Small intestine (tissue), 7 donors: ENCODE measurements at regions not wholly inside any gene's neighbourhood (a gene's known extent, or its start where the extent isn't known, plus 50 kb on each side); places are given as distances from the start of the nearest gene placed in this dataset.
"Not testable (repeated sequence)": the region's sequence is repeated elsewhere in the genome, so short reads cannot be mapped to it uniquely, and the experiment has no call there.

ENCODE experiments used
- DNase-seq, 2 donors: peaks; one replicate each; pipeline versions ENCODE4 v3.0.0 to v3.0.0-alpha.2; 2013
- FAIRE-seq: peaks from 2 replicates; lab custom pipeline; 2012; peaks lifted over from hg19 to GRCh38; lab: Jason Lieb, UNC
- H3K27ac ChIP-seq, 3 donors: one replicate each; pipeline ENCODE4 v1.5.1; 2013; ENCODE audit warnings: low read length in 2 of 3, mild to moderate bottlenecking in 2 of 3, control low read depth in 1 of 3, inconsistent platforms in 1 of 3, low read depth in 1 of 3, moderate library complexity in 1 of 3
- H3K27me3 ChIP-seq, 3 donors: one replicate each; pipeline ENCODE4 v1.6.1; 2013; ENCODE audit warnings: low read length in 3 of 3, inconsistent platforms in 1 of 3; ENCODE audit not compliant: control insufficient read depth in 3 of 3, insufficient read depth in 3 of 3
- H3K36me3 ChIP-seq, 3 donors: one replicate each; pipeline ENCODE4 v1.6.1; 2013; ENCODE audit warnings: low read length in 3 of 3, inconsistent platforms in 1 of 3, low read depth in 1 of 3, mild to moderate bottlenecking in 1 of 3, moderate library complexity in 1 of 3; ENCODE audit not compliant: control insufficient read depth in 3 of 3, insufficient read depth in 2 of 3
- H3K4me1 ChIP-seq, 3 donors: one replicate each; pipeline ENCODE4 v1.6.1; 2013; ENCODE audit warnings: low read length in 2 of 3, inconsistent platforms in 1 of 3, low read depth in 1 of 3, mild to moderate bottlenecking in 1 of 3, moderate library complexity in 1 of 3; ENCODE audit not compliant: control insufficient read depth in 3 of 3, insufficient read depth in 2 of 3
- H3K4me3 ChIP-seq, 3 donors: one replicate each; pipeline ENCODE4 v1.5.1; 2013; ENCODE audit warnings: low read length in 3 of 3, control low read depth in 1 of 3, inconsistent platforms in 1 of 3, low read depth in 1 of 3, mild to moderate bottlenecking in 1 of 3, moderate library complexity in 1 of 3
- H3K9me3 ChIP-seq, 2 donors: one replicate each; pipeline ENCODE4 v1.6.1; 2013; ENCODE audit warnings: low read depth in 1 of 2, low read length in 1 of 2; ENCODE audit not compliant: control insufficient read depth in 2 of 2, insufficient read depth in 1 of 2
- WGBS, 3 donors: extraction: QIAGEN DNeasy Blood & Tissue Kit; methylation state at CpG; one replicate each; pipeline ENCODE4 v1.1.7; 2013; 5-methylcytosine and 5-hydroxymethylcytosine counted together
- donor health status: healthy with polysubstance abuse.
- donor health status: control.
- donor health status: control.
- donor health status: Bipolar disorder and iron deficiency.
- donor health status: healthy.

DNA sequence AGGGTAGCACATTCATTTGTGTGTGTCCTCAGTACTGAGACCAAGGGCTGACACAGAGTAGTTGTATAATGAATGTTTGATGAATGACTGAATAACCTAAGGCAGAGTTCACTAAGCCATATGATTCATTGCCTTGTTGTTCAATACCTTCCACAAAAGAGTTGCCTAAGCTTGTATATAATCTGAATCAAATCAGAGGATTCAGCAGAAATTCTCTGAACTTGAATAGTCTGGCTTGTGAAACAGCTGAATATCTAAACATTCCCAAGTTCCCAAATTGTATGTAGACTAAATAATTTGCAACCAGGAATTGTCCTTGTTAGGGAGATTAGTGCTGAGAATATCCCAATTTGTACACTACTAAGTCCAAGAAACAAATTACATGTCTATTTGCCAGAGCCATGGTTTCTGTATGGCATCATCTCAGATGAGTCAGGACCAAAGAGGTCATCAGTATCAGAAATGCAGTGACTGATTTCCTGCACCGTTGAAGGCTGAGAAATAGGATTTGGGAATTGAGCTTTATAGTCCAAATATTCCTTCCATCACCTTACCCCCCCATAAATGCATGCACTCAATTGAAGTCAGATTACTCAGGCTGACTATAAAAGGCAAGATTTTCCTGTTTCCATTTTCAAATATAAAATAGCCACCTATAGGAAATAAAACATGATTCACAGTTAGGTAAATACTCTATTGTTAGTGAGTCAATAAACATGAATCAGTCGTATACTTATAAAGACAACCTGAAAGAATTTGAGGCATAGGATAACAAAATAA lies 168.7 kb downstream of the PHLDA1 start:
- H3K4me3 ChIP-seq: no peak overlapping the region
- no peak for FAIRE-seq
- peaks cover 0 to 4% (median 0%) of the 10 kb centered on the region in 3 donors for H3K4me1 ChIP-seq
- H3K36me3 ChIP-seq: no peaks in the 10 kb centered on the region
- WGBS, 3 donors: 10 to 44% (median 41%) methylated on average over 2 of the region's 2 CpGs
- peak overlapping the region in 2 of 3 donors; percentile 5 to 46 for H3K27ac ChIP-seq
- H3K9me3 ChIP-seq: no peaks in the 10 kb centered on the region
- DNase-seq: no peak
- no peaks in the 10 kb centered on the region for H3K27me3 ChIP-seq

DNA sequence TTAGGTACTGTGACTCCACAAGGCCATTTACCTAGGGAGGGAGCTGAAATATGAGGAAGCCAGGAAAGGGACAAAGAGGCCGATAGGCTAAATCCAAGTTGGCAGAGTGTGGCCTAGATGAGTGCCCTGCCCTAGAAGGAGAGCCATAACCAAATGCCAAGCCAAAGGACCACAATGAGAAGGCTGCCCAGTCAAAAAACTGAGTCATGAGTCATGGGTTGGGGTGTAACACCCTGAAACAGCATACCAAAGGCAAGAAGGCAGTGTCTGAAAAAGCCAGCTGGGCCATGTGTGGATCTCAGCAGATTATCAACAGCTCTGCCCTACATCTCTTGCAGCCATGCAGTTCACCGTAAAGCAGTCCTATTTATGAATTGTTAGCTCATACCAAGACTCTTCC lies 171.7 kb downstream of the PHLDA1 start:
- Histone ChIP-seq H3K27me3 (no peaks in the 10 kb centered on the region), H3K36me3 (no peaks in the 10 kb centered on the region), H3K27ac (no peak overlapping the region), H3K4me1 (peaks cover 0 to 4% (median 0%) of the 10 kb centered on the region in 3 donors), H3K9me3 (no peaks in the 10 kb centered on the region), H3K4me3 (no peak overlapping the region)
- WGBS, 3 donors: 45 to 50% (median 46%) methylated on average over 2 of the region's 2 CpGs
- no peak for FAIRE-seq
- DNase-seq: no peak

DNA sequence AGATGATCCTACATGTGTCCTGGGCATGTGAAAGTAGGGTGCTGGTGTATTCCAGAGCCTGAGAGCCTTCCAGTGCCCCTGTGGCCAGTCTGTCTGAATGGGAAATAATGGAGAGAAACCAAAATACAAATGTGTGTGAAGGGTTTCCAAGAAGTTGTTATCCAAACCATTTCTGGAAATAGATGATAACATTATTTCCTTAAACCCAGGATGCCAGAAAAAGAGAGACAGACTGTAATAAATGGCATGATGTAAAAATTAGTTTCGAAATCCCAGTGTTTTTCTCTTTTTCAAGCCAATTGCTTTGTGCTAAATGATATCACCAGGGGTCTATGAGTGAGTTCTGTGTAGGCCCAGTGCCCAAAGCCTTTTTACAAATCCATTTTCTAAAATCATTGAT lies 175.3 kb downstream of the PHLDA1 start:
- Histone ChIP-seq H3K27me3 (no peaks in the 10 kb centered on the region), H3K27ac (no peak overlapping the region), H3K9me3 (no peaks in the 10 kb centered on the region), H3K4me3 (no peak overlapping the region), H3K4me1 (no peaks in the 10 kb centered on the region), H3K36me3 (no peaks in the 10 kb centered on the region)
- WGBS, 3 donors: 73 to 94% (median 84%) methylated on average over 1 of the region's 1 CpG
- DNase-seq: no peak
- FAIRE-seq: no peak

DNA sequence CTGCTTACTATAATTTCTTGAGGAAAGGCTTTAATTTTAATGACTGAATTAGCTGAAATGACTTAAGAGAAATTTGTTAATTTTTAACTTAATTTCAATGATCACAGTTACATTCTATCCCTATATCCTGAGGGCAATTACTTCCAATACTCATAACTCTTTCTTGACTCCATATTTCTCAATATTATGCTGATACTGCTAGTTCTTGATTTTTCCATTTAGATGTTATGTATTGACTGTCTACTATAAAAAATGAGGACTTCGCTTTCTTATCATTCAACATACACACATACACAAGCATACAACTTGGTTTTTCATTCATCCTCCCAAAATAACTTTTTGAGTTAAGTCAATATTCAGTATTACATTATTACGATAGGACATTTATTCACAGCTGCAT lies 176.2 kb downstream of the PHLDA1 start:
- H3K4me3 ChIP-seq: no peak overlapping the region
- H3K4me1 ChIP-seq: peaks cover 0 to 4% (median 0%) of the 10 kb centered on the region in 3 donors
- H3K27me3 ChIP-seq: no peaks in the 10 kb centered on the region
- H3K36me3 ChIP-seq: no peaks in the 10 kb centered on the region
- FAIRE-seq (no peak), DNase-seq (no peak)
- H3K27ac ChIP-seq: no peak overlapping the region
- H3K9me3 ChIP-seq: no peaks in the 10 kb centered on the region
- 93 to 96% (median 95%) methylated on average over 2 of the region's 2 CpGs for WGBS, 3 donors

DNA sequence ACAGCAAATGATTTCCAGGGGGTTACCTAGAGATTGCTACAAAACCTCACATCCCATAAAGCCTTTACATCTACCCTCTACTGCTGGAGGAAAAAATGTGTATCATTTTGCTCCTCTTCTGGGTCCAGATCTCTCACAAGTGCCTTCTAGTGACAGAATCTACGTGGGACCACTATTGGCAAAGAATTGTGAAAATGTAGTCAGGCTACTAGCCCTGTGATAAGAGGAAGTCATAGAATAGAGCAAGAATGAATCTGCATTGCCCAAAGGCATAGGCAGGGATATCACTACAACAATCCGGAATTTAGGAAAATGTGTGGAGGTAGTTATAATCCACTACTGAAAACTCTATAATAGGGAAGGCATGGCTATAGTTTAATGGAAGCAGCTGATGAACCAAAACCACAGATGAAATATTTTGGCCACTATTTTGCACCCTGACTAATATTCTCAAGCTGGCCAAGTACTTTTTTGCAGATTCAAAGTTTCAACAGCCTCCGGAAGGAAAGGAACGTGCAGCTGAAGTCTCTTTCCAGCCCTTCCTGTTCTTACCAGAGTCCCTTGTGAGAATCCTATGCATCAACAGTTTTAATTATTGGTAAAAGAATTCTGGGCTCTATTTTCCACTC lies 176.8 kb downstream of the PHLDA1 start:
- peaks cover 0 to 4% (median 0%) of the 10 kb centered on the region in 3 donors for H3K4me1 ChIP-seq
- no peak overlapping the region for H3K4me3 ChIP-seq
- H3K9me3 ChIP-seq: no peaks in the 10 kb centered on the region
- H3K27ac ChIP-seq: no peak overlapping the region
- H3K36me3 ChIP-seq: no peaks in the 10 kb centered on the region
- WGBS, 3 donors: 79 to 86% (median 82%) methylated on average over 4 of the region's 4 CpGs
- FAIRE-seq: no peak
- no peaks in the 10 kb centered on the region for H3K27me3 ChIP-seq
- DNase-seq: no peak

DNA sequence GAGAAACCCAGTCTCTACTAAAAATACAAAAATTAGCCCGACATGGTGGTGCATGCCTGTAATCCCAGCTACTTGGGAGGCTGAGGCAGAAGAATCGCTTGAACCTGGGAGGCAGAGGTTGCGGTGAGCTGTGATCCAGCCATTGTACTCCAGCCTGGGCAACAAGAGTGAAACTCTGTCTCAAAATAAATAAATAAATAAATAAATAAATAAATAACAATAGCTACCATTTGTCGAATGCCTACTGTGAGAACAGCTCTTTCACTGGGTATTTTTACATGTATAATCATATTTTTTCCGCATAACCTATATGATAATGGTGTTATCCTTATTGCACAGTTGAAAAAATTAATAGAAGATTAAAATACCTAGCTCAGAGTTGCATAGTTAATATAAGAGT lies 177.4 kb downstream of the PHLDA1 start:
- H3K4me1 ChIP-seq, DNase-seq, H3K9me3 ChIP-seq, FAIRE-seq, H3K4me3 ChIP-seq, H3K27me3 ChIP-seq, H3K36me3 ChIP-seq, H3K27ac ChIP-seq: not testable (repeated sequence)
- WGBS, 3 donors: 92 to 99% (median 96%) methylated on average over 5 of the region's 5 CpGs

DNA sequence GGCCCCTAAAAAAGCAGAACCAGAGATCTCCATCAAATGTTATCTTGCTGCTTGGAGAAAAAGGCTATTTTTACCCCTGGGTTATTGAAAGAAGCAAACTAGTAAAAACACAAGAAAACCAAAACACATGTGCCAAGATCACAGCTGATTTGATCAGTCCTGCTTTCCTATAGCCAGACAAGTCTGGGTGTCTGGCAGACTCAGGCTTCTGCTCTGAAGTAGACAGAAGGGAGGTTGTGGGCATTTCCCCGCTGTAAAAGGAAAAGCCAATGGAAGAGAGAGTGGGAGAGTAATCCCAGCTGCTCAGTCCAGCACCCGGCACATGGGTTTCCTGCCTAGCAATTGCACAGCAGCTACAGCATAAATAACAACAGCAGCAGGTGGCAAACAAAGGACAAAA lies 177.9 kb downstream of the PHLDA1 start:
- Histone ChIP-seq H3K27ac (no peak overlapping the region), H3K36me3 (no peaks in the 10 kb centered on the region), H3K9me3 (no peaks in the 10 kb centered on the region), H3K4me3 (no peak overlapping the region), H3K27me3 (no peaks in the 10 kb centered on the region), H3K4me1 (peaks cover 0 to 4% (median 0%) of the 10 kb centered on the region in 3 donors)
- WGBS, 3 donors: 62 to 97% (median 88%) methylated on average over 2 of the region's 2 CpGs
- no peak for FAIRE-seq
- DNase-seq: no peak

DNA sequence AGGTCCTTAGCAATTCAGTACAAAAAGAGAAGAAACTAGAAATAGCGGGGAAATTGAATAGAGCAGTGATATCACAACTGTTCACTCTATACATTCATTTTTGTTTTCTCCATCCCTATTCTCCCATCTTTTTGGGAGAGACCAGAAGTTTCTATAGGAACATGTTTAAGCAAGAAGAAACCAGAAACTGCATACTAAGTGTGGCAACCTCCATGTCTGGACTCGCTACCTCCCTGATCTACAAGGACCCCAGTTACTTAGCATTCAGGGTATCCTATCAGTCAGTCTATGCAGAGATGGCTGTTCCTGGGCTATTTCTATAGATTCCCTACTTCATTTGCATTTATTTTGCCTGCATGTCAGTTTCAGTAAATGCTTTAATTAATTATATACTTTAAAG lies 178.6 kb downstream of the PHLDA1 start:
- H3K9me3 ChIP-seq: no peaks in the 10 kb centered on the region
- FAIRE-seq (no peak), DNase-seq (no peak)
- 45 to 76% (median 63%) methylated on average over 2 of the region's 2 CpGs for WGBS, 3 donors
- H3K27me3 ChIP-seq: no peaks in the 10 kb centered on the region
- H3K27ac ChIP-seq: no peak overlapping the region
- no peak overlapping the region for H3K4me3 ChIP-seq
- H3K36me3 ChIP-seq: no peaks in the 10 kb centered on the region
- peaks cover 0 to 4% (median 0%) of the 10 kb centered on the region in 3 donors for H3K4me1 ChIP-seq
